Daoy (cell line): ENCODE measurements at regions not wholly inside any gene's neighbourhood (a gene's known extent, or its start where the extent isn't known, plus 50 kb on each side); places are given as distances from the start of the nearest gene placed in this dataset.
"Not testable (repeated sequence)": the region's sequence is repeated elsewhere in the genome, so short reads cannot be mapped to it uniquely, and the experiment has no call there.

ENCODE experiments used
- DNase-seq: peaks from one replicate; pipeline ENCODE4 v3.0.0-alpha.2; 2015; ENCODE audit warnings: low read depth

GRCh38 chr2:8445580-8445979, 236.3 kb upstream of the ID2 start:
- no peak for DNase-seq

- DNase-seq: not testable (repeated sequence)
Observed at GRCh38 chr2:8446751-8447150, 235.1 kb upstream of the ID2 start.

- peak; percentile 15 for DNase-seq
Observed at GRCh38 chr2:8447610-8448221, 234.1 kb upstream of the ID2 start.

GRCh38 chr2:8448824-8449556, 232.9 kb upstream of the ID2 start:
- DNase-seq: no peak

- no peak for DNase-seq
Observed at GRCh38 chr2:8451273-8451672, 230.6 kb upstream of the ID2 start.

- no peak for DNase-seq
Observed at GRCh38 chr2:8452296-8452695, 229.6 kb upstream of the ID2 start.

- no peak for DNase-seq
Observed at GRCh38 chr2:8452979-8453903, 228.6 kb upstream of the ID2 start.

GRCh38 chr2:8453904-8454302, 228.0 kb upstream of the ID2 start:
- DNase-seq: no peak

GRCh38 chr2:8454797-8455196, 227.1 kb upstream of the ID2 start:
- no peak for DNase-seq

GRCh38 chr2:8455236-8456150, 226.4 kb upstream of the ID2 start:
- DNase-seq: no peak

GRCh38 chr2:8456151-8457091, 225.4 kb upstream of the ID2 start:
- no peak for DNase-seq

- no peak for DNase-seq
Observed at GRCh38 chr2:8457092-8457481, 224.8 kb upstream of the ID2 start.

GRCh38 chr2:8457699-8458502, 224.0 kb upstream of the ID2 start:
- no peak for DNase-seq

GRCh38 chr2:8458503-8459459, 223.1 kb upstream of the ID2 start:
- no peak for DNase-seq

- DNase-seq: no peak
Observed at GRCh38 chr2:8459474-8459873, 222.4 kb upstream of the ID2 start.

GRCh38 chr2:8461341-8461740, 220.5 kb upstream of the ID2 start:
- DNase-seq: no peak

- DNase-seq: no peak
Observed at GRCh38 chr2:8462280-8462679, 219.6 kb upstream of the ID2 start.

GRCh38 chr2:8462899-8463648, 218.8 kb upstream of the ID2 start:
- DNase-seq: no peak
